Osteocyte (in vitro differentiated cells): ENCODE measurements at regions not wholly inside any gene's neighbourhood (a gene's known extent, or its start where the extent isn't known, plus 50 kb on each side); places are given as distances from the start of the nearest gene placed in this dataset.

Source experiments
- DNase-seq: peaks from one replicate; pipeline ENCODE4 v3.0.0; 2021; ENCODE audit warnings: mixed read lengths; ENCODE audit not compliant: unreplicated experiment; ENCODE audit errors: extremely low spot score
- H3K27ac Mint-ChIP-seq: one replicate; pipeline ENCODE4 v1.8.0; 2021; ENCODE audit warnings: mild to moderate bottlenecking, mixed read lengths; ENCODE audit not compliant: unreplicated experiment
- H3K27me3 Mint-ChIP-seq: one replicate; pipeline ENCODE4 v1.8.0; 2021; ENCODE audit warnings: mixed read lengths; ENCODE audit not compliant: unreplicated experiment
- H3K36me3 Mint-ChIP-seq: one replicate; pipeline ENCODE4 v1.8.0; 2021; ENCODE audit warnings: mixed read lengths; ENCODE audit not compliant: unreplicated experiment
- H3K4me1 Mint-ChIP-seq: one replicate; pipeline ENCODE4 v1.8.0; 2021; ENCODE audit warnings: mixed read lengths; ENCODE audit not compliant: unreplicated experiment
- H3K4me3 Mint-ChIP-seq: one replicate; pipeline ENCODE4 v1.8.0; 2021; ENCODE audit warnings: mild to moderate bottlenecking, moderate library complexity, mixed read lengths; ENCODE audit not compliant: unreplicated experiment
- H3K9me3 Mint-ChIP-seq: one replicate; pipeline ENCODE4 v1.8.0; 2021; ENCODE audit warnings: mixed read lengths; ENCODE audit not compliant: unreplicated experiment
- TF ChIP-seq, protein P1 (sequence below): fragments of 200-600 bp; sonication (generic); IDR thresholded peaks from 2 replicates; pipeline ENCODE4 v1.5.0; 2021; ENCODE audit warnings: antibody characterized with exemption, mild to moderate bottlenecking, moderate library complexity

DNA sequence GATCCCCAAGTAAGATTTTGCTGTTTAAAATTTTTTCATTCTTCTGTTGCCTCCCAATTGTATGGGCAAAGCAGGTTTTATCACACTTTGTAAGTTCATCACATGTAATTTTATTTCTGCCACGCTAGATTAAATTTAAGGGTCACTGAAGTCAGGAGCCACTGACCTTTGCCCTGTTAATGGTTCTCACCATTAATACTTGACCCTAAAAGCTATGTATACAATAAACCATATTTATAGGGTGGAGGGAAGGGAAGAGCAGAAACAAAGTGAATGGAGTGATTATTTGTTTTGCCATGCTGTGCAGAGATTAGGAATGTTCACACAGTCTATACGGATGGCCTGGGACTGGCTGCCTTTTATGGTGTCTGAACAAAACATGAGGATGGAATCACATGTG lies 186.7 kb downstream of the BMP2 start:
- H3K36me3 Mint-ChIP-seq, result no peaks in the 10 kb centered on the region
- TF ChIP-seq, protein P1, sequence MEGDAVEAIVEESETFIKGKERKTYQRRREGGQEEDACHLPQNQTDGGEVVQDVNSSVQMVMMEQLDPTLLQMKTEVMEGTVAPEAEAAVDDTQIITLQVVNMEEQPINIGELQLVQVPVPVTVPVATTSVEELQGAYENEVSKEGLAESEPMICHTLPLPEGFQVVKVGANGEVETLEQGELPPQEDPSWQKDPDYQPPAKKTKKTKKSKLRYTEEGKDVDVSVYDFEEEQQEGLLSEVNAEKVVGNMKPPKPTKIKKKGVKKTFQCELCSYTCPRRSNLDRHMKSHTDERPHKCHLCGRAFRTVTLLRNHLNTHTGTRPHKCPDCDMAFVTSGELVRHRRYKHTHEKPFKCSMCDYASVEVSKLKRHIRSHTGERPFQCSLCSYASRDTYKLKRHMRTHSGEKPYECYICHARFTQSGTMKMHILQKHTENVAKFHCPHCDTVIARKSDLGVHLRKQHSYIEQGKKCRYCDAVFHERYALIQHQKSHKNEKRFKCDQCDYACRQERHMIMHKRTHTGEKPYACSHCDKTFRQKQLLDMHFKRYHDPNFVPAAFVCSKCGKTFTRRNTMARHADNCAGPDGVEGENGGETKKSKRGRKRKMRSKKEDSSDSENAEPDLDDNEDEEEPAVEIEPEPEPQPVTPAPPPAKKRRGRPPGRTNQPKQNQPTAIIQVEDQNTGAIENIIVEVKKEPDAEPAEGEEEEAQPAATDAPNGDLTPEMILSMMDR, result no peak
- H3K9me3 Mint-ChIP-seq, result peaks cover 19% of the 10 kb centered on the region
- no peak for DNase-seq
- no peaks in the 10 kb centered on the region for H3K27me3 Mint-ChIP-seq
- H3K4me1 Mint-ChIP-seq, result no peaks in the 10 kb centered on the region
- H3K4me3 Mint-ChIP-seq, result no peak overlapping the region
- H3K27ac Mint-ChIP-seq, result no peak overlapping the region

GRCh38 chr20:6956056-6956455 lies 188.6 kb downstream of the BMP2 start:
- Mint-ChIP-seq H3K4me3 (no peak overlapping the region), H3K9me3 (peaks cover 11% of the 10 kb centered on the region), H3K27ac (no peak overlapping the region), H3K36me3 (no peaks in the 10 kb centered on the region), H3K4me1 (no peaks in the 10 kb centered on the region), H3K27me3 (no peaks in the 10 kb centered on the region)
- no peak for DNase-seq
- TF ChIP-seq, protein P1, result no peak

DNA sequence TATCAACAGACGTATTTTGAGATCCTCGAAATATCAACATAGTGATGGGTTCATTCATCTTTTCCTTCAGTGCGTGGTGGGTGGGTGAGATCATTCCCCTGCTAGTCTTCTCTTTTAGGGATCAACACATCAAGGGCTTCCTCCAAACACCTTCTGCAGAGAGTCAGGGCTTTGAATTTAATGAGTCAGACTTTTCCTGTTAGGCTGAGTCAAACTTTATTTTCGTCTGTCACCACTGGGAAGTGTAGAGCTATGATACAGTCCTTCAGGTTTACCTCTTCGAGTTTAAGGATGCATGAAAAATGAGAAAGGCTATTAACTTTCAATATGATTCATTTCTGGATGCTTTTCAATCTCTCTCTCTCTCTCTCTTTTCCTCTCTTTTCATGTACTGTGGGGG lies 189.1 kb downstream of the BMP2 start:
- Mint-ChIP-seq H3K4me1 (no peaks in the 10 kb centered on the region), H3K36me3 (no peaks in the 10 kb centered on the region), H3K27me3 (no peaks in the 10 kb centered on the region), H3K9me3 (peaks cover 8% of the 10 kb centered on the region), H3K4me3 (no peak overlapping the region), H3K27ac (no peak overlapping the region)
- no peak for DNase-seq
- TF ChIP-seq, protein P1, result no peak

DNA sequence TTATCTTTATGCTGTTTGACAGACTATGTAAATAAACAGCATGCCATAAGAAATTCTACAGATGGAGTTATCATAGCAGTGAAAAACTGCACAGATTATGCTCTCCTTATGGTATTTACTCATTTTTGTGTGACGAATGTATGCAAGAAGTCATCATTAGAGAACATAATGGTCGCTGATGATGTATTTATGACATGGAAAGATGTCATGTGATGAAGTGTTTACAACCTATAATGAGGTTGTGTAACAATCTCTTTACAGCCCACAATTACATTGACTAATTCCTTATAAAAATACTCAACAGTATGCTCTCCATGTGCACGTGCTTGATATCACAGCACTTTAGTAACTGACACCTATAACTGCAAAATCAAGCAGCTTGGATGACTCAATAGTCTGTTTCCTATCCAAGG lies 192.4 kb downstream of the BMP2 start:
- TF ChIP-seq, protein P1, result no peak
- no peaks in the 10 kb centered on the region for H3K27me3 Mint-ChIP-seq

GRCh38 chr20:6966721-6967120 lies 199.2 kb downstream of the BMP2 start:
- H3K36me3 Mint-ChIP-seq, result no peaks in the 10 kb centered on the region
- peaks cover 4% of the 10 kb centered on the region for H3K9me3 Mint-ChIP-seq
- H3K27ac Mint-ChIP-seq, result no peak overlapping the region
- H3K4me1 Mint-ChIP-seq, result no peaks in the 10 kb centered on the region
- no peak overlapping the region for H3K4me3 Mint-ChIP-seq
- H3K27me3 Mint-ChIP-seq, result no peaks in the 10 kb centered on the region
- TF ChIP-seq, protein P1, result no peak
- DNase-seq, result no peak

More for the DNA sequence above, 192.4 kb downstream of the BMP2 start:
- no peaks in the 10 kb centered on the region for H3K36me3 Mint-ChIP-seq
- no peak for DNase-seq
- no peaks in the 10 kb centered on the region for H3K9me3 Mint-ChIP-seq
- no peak overlapping the region for H3K4me3 Mint-ChIP-seq
- no peak overlapping the region for H3K27ac Mint-ChIP-seq
- no peaks in the 10 kb centered on the region for H3K4me1 Mint-ChIP-seq
